Body of pancreas (tissue), 4 donors: ENCODE measurements at regions not wholly inside any gene's neighbourhood (a gene's known extent, or its start where the extent isn't known, plus 50 kb on each side); places are given as distances from the start of the nearest gene placed in this dataset.

Experiments
- CTCF ChIP-seq, 7 experiments: fragments of 450-650 bp in 4 of 7; fragments of 200-600 bp in 3 of 7; sonication (generic) in 3 of 7; IDR thresholded peaks; one replicate each; pipeline ENCODE4 v1.5.1; 2016 to 2019; ENCODE audit warnings: antibody characterized with exemption in 7 of 7
- POLR2A ChIP-seq, 3 donors: fragments of 450-650 bp; IDR thresholded peaks; one replicate each; pipeline ENCODE4 v1.6.1; 2016; ENCODE audit warnings: antibody characterized with exemption in 3 of 3, mild to moderate bottlenecking in 2 of 3

GRCh38 chr7:86534641-86535040 is 109.1 kb upstream of the GRM3 start:
- TF ChIP-seq POLR2A (IDR thresholded peaks at IDR 0.05) (no peak), CTCF (IDR thresholded peaks at IDR 0.05) (no peak)
